AG09309 (cell line): ENCODE measurements at regions not wholly inside any gene's neighbourhood (a gene's known extent, or its start where the extent isn't known, plus 50 kb on each side); places are given as distances from the start of the nearest gene placed in this dataset.
A peak's percentile ranks its signal among the peaks of the same experiment; 100 is the strongest.

ENCODE experiments used
- DNase-seq: peaks from one replicate; pipeline ENCODE4 v3.0.0-alpha.2; 2010; ENCODE audit warnings: low read depth
- H3K4me3 ChIP-seq: 2 replicates; pipeline ENCODE4 v1.5.1; 2011; ENCODE audit warnings: mild to moderate bottlenecking, low read depth, low read length, moderate library complexity; ENCODE audit not compliant: control insufficient read depth
- TF ChIP-seq, protein P1 (sequence below): IDR thresholded peaks from 2 replicates; pipeline ENCODE4 v1.5.1; 2011; ENCODE audit warnings: mild to moderate bottlenecking, low read depth, low read length, inconsistent platforms; ENCODE audit not compliant: insufficient read depth, control insufficient read depth; ENCODE audit errors: missing control alignments

DNA sequence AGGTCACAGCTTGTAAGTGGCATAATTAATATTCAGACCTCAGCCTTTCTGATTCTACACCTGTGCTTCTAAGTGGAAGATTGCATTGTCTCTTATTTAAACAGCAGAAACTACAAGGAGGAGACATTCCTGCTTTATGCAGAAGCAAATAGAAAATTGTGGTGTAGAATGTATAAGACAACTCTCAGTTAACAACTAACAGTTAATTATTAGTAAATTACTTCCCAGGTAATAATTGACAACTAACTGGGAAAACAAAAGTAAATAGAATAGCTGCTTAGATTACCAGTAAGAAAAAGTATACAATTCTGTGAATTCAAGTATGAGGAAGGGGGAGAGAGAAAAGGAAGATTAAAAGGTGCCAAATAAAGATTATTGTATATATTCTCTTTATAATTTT is 1210.5 kb upstream of the GYPC start:
- no peak overlapping the region for H3K4me3 ChIP-seq
- TF ChIP-seq, protein P1, sequence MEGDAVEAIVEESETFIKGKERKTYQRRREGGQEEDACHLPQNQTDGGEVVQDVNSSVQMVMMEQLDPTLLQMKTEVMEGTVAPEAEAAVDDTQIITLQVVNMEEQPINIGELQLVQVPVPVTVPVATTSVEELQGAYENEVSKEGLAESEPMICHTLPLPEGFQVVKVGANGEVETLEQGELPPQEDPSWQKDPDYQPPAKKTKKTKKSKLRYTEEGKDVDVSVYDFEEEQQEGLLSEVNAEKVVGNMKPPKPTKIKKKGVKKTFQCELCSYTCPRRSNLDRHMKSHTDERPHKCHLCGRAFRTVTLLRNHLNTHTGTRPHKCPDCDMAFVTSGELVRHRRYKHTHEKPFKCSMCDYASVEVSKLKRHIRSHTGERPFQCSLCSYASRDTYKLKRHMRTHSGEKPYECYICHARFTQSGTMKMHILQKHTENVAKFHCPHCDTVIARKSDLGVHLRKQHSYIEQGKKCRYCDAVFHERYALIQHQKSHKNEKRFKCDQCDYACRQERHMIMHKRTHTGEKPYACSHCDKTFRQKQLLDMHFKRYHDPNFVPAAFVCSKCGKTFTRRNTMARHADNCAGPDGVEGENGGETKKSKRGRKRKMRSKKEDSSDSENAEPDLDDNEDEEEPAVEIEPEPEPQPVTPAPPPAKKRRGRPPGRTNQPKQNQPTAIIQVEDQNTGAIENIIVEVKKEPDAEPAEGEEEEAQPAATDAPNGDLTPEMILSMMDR = no peak
- no peak for DNase-seq

DNA sequence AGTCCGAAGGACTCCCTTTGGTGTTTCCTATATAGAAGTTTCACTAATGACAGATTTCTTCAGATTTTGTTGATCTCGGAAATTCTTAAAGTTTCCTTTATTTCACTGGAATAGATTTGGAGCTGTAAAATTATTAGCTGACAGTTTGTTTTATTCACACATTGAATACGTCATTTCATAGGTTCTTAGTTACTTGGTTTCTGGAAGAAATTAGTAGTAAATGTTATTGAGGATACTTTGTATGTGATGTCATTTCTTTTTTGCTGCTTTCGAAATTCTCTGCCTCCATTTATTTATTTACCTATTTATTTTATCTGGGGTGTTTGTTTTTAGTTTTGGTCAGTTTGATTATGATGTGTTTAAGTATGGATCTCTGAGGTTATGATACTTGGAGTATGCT is 1205.9 kb upstream of the GYPC start:
- H3K4me3 ChIP-seq = no peak overlapping the region
- TF ChIP-seq, protein P1 = no peak
- DNase-seq = no peak

DNA sequence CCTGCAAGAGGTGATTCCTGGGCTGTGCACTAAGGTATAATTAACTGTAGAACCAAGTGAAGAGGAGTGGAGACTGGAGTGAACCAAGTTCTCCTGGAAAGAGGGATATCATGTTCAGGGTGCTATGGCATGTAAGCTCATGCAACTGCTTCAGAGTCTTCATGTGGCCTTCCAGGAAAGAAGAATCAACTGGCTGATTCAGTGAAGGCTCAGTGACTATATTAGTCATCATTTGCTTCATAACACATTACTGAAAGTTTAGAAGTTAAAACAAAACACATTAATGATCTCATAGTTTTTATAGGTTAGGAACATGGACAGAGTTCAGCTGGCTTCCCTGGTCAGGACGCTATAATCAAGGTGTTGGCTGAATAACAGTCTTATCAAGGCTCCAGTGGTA is 1200.8 kb upstream of the GYPC start:
- H3K4me3 ChIP-seq = no peak overlapping the region
- TF ChIP-seq, protein P1 = no peak
- no peak for DNase-seq

DNA sequence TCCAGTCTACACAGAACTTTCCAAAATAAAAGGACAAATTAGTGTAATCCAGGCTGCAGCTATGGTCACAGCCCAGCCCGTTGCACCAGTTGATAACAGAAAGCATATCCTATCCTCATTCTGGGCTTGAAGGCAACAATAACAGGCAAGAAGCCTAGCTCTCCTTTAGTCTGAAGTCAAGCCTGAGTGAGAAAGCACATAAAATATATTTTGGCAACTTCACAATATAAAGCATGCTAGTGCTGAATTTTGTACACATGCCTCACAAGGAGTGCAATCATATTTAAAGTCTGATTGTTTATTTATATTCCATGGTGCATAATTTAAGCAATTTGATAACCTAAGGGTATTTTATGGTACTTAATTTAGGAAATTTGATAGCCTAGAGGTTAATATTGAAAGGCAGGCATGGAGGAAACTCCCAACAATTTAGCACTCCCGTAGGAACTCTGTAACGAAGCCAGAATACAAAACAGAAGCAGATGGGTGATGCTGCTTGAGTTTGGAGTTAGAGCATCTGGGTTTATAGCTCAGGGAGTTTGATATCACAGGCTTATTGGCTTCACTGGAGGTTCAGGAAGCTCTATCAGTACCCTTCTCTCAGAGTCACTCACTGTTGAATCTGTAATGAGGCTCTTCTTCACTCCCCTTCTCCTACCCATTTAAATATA is 1199.1 kb upstream of the GYPC start:
- H3K4me3 ChIP-seq = no peak overlapping the region
- no peak for DNase-seq
- TF ChIP-seq, protein P1 = no peak

DNA sequence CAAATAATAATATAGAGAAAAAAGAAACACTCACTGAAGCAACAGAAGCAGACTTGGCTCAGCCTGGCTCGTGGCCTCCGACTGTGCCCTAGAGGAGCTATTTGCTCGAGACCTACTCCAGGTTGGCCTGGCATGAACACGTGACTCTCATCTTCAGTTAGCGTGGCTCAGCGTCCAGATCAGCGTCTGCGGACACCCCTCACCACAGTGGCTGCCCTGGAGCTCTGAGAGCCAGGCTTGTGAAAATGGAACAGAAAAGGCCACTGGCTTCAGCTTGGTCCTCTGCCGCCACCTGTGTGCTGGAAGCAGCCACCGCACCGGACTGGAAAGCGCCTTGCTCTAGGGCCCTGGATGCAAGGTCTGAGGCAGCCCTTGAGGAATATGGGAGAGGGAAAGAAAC is 1184.0 kb upstream of the GYPC start:
- TF ChIP-seq, protein P1 = peak; percentile 54
- no peak overlapping the region for H3K4me3 ChIP-seq
- DNase-seq = no peak

DNA sequence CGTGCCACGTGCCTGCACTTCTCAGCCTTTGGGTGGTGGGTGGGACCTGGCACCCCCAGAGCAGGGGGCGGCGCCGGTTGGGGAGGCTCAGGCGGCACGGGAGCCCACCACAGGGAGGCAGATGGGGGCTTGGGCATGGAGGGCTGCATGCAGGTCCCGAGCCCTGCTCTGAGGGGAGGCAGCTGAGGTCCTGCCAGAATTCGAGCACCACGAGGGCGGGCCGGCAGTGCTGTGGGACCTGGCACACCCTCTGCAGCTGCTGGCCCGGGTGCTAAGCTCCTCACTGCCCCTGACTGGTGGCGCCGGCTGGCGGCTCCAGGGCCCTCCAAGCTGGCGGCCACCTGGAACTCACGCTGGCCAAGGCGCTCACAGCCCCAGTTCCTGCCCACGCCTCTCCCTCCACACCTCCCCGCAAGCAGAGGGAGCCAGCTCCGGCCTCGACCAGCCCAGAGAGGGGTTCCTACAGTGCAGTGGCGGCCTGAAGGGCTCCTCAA is 1176.8 kb upstream of the GYPC start:
- no peak overlapping the region for H3K4me3 ChIP-seq
- TF ChIP-seq, protein P1 = no peak
- no peak for DNase-seq
